ENCODE measurements at regions not wholly inside any gene's neighbourhood (a gene's known extent, or its start where the extent isn't known, plus 50 kb on each side); places are given as distances from the start of the nearest gene placed in this dataset.

DNA sequence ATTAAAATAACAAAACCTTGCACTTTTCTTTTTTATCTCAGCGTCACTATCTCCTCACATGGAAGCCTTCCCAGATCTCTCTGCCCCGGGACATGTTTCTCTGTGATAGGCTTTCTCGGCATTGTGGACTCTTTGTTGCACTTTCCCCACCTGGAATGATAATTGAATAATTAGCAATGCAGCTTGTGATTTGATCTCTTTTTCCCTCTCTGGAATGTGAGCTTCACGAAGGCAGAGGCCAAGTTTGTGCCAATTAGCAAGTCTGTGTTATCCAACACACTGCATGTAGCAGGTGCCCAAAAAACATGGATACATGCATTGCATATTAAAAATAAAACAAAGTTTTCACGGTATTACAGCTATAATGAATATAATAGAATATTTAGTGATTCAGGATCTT is 431.2 kb downstream of the HAPSTR1 start:
- Histone ChIP-seq H3K4me3 (ENCODE audit: low read depth, low read length, poor library complexity, severe bottlenecking) (no peak overlapping the region), H3K9me3 (ENCODE audit: low read length) (no peaks in the 10 kb centered on the region), H3K27me3 (ENCODE audit: insufficient read depth, low read length) (no peaks in the 10 kb centered on the region), H3K27ac (ENCODE audit: low read depth, low read length, poor library complexity, severe bottlenecking) (no peak overlapping the region), H3K9me2 (ENCODE audit: low read depth, low read length) (no peaks in the 10 kb centered on the region), H4K20me1 (ENCODE audit: insufficient read depth, low read length) (no peaks in the 10 kb centered on the region), H3K4me2 (ENCODE audit: low read length) (no peak overlapping the region), H3K79me2 (ENCODE audit: insufficient read depth, low read length) (no peaks in the 10 kb centered on the region), H3F3A (ENCODE audit: insufficient read depth, low read length) (no peaks in the 10 kb centered on the region), H3K36me3 (ENCODE audit: insufficient read depth, low read length) (no peaks in the 10 kb centered on the region), H3K9ac (ENCODE audit: low read length) (no peak overlapping the region), H2AFZ (ENCODE audit: low read length) (no peak overlapping the region), H3K4me1 (ENCODE audit: insufficient read depth, low read length, severe bottlenecking) (no peaks in the 10 kb centered on the region)
- TF ChIP-seq, protein P1, sequence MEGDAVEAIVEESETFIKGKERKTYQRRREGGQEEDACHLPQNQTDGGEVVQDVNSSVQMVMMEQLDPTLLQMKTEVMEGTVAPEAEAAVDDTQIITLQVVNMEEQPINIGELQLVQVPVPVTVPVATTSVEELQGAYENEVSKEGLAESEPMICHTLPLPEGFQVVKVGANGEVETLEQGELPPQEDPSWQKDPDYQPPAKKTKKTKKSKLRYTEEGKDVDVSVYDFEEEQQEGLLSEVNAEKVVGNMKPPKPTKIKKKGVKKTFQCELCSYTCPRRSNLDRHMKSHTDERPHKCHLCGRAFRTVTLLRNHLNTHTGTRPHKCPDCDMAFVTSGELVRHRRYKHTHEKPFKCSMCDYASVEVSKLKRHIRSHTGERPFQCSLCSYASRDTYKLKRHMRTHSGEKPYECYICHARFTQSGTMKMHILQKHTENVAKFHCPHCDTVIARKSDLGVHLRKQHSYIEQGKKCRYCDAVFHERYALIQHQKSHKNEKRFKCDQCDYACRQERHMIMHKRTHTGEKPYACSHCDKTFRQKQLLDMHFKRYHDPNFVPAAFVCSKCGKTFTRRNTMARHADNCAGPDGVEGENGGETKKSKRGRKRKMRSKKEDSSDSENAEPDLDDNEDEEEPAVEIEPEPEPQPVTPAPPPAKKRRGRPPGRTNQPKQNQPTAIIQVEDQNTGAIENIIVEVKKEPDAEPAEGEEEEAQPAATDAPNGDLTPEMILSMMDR (IDR thresholded peaks at IDR 0.05; ENCODE audit: low read length): no peak
- TF ChIP-seq EZH2 (IDR thresholded peaks at IDR 0.05; ENCODE audit: borderline replicate concordance, low read length): no peak

DNA sequence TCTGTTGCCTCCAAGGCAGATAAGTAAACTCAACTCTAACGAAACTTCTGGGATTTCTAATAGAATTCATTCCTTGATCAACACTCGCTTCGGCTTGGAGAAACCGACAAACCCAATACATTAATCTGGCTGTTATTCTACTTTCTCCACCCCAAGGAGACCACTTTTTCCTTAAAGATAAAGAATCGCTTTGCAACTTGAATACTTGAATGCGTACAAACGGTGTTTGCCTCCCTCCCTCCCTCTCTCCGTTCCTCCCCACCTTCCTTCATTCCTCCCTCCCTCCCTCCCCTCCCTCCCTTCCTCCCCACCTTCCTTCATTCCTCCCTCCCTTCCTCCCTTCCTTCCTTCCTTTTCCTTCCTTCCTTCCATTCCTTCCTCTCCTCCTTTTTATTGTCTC is 432.6 kb downstream of the HAPSTR1 start:
- H3K79me2 ChIP-seq (ENCODE audit: insufficient read depth, low read length): no peaks in the 10 kb centered on the region
- H2AFZ ChIP-seq (ENCODE audit: low read length): no peak overlapping the region
- H3F3A ChIP-seq (ENCODE audit: insufficient read depth, low read length): no peaks in the 10 kb centered on the region
- no peak overlapping the region for H3K4me2 ChIP-seq (ENCODE audit: low read length)
- no peak overlapping the region for H3K4me3 ChIP-seq (ENCODE audit: low read depth, low read length, poor library complexity, severe bottlenecking)
- TF ChIP-seq EZH2 (IDR thresholded peaks at IDR 0.05; ENCODE audit: borderline replicate concordance, low read length): no peak
- TF ChIP-seq, protein P1 (IDR thresholded peaks at IDR 0.05; ENCODE audit: low read length): no peak
- H3K9me2 ChIP-seq (ENCODE audit: low read depth, low read length): no peaks in the 10 kb centered on the region
- no peaks in the 10 kb centered on the region for H3K9me3 ChIP-seq (ENCODE audit: low read length)
- no peaks in the 10 kb centered on the region for H3K36me3 ChIP-seq (ENCODE audit: insufficient read depth, low read length)
- H4K20me1 ChIP-seq (ENCODE audit: insufficient read depth, low read length): no peaks in the 10 kb centered on the region
- H3K27ac ChIP-seq (ENCODE audit: low read depth, low read length, poor library complexity, severe bottlenecking): no peak overlapping the region
- no peaks in the 10 kb centered on the region for H3K27me3 ChIP-seq (ENCODE audit: insufficient read depth, low read length)
- H3K4me1 ChIP-seq (ENCODE audit: insufficient read depth, low read length, severe bottlenecking): no peaks in the 10 kb centered on the region
- H3K9ac ChIP-seq (ENCODE audit: low read length): no peak overlapping the region

DNA sequence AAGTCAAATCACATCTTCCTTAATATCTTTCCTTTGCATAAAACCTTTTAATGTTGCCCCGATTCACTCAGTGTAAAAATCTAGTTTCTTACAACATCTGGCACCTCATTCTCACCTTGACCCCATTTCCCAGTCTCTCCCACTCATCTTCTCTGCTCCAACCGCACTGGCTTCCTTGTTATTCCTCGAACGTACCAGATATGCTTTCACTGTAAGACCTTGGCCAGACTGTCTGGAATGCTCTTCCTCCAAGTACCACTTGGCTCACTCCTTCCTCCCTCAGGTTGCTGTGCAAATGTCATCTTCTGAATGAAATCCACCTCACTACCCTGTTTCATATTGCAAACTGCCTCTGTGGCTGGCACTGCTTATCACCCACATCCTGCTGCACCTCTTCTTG is 433.6 kb downstream of the HAPSTR1 start:
- Histone ChIP-seq H3K4me2 (ENCODE audit: low read length) (no peak overlapping the region), H2AFZ (ENCODE audit: low read length) (no peak overlapping the region), H3K9me2 (ENCODE audit: low read depth, low read length) (no peaks in the 10 kb centered on the region)

More for the DNA sequence above, 433.6 kb downstream of the HAPSTR1 start:
- Histone ChIP-seq H3K4me3 (ENCODE audit: low read depth, low read length, poor library complexity, severe bottlenecking) (no peak overlapping the region), H3K27me3 (ENCODE audit: insufficient read depth, low read length) (no peaks in the 10 kb centered on the region), H3K9me3 (ENCODE audit: low read length) (no peaks in the 10 kb centered on the region), H3K79me2 (ENCODE audit: insufficient read depth, low read length) (no peaks in the 10 kb centered on the region), H3K4me1 (ENCODE audit: insufficient read depth, low read length, severe bottlenecking) (no peaks in the 10 kb centered on the region), H3K9ac (ENCODE audit: low read length) (no peak overlapping the region), H4K20me1 (ENCODE audit: insufficient read depth, low read length) (no peaks in the 10 kb centered on the region), H3K27ac (ENCODE audit: low read depth, low read length, poor library complexity, severe bottlenecking) (no peak overlapping the region), H3K36me3 (ENCODE audit: insufficient read depth, low read length) (no peaks in the 10 kb centered on the region), H3F3A (ENCODE audit: insufficient read depth, low read length) (no peaks in the 10 kb centered on the region)
- TF ChIP-seq, protein P1 (IDR thresholded peaks at IDR 0.05; ENCODE audit: low read length): no peak
- no peak for TF ChIP-seq EZH2 (IDR thresholded peaks at IDR 0.05; ENCODE audit: borderline replicate concordance, low read length)

Data from OCI-LY1 (cell line).